SKM-1 treated with dmso at 0.1 percent for 144 hours (cell line): ENCODE measurements at regions not wholly inside any gene's neighbourhood (a gene's known extent, or its start where the extent isn't known, plus 50 kb on each side); places are given as distances from the start of the nearest gene placed in this dataset.

Source experiments
- DNase-seq: peaks from one replicate; lab custom pipeline; 2025; ENCODE audit not compliant: unreplicated experiment; lab: John Stamatoyannopoulos, UW

DNA sequence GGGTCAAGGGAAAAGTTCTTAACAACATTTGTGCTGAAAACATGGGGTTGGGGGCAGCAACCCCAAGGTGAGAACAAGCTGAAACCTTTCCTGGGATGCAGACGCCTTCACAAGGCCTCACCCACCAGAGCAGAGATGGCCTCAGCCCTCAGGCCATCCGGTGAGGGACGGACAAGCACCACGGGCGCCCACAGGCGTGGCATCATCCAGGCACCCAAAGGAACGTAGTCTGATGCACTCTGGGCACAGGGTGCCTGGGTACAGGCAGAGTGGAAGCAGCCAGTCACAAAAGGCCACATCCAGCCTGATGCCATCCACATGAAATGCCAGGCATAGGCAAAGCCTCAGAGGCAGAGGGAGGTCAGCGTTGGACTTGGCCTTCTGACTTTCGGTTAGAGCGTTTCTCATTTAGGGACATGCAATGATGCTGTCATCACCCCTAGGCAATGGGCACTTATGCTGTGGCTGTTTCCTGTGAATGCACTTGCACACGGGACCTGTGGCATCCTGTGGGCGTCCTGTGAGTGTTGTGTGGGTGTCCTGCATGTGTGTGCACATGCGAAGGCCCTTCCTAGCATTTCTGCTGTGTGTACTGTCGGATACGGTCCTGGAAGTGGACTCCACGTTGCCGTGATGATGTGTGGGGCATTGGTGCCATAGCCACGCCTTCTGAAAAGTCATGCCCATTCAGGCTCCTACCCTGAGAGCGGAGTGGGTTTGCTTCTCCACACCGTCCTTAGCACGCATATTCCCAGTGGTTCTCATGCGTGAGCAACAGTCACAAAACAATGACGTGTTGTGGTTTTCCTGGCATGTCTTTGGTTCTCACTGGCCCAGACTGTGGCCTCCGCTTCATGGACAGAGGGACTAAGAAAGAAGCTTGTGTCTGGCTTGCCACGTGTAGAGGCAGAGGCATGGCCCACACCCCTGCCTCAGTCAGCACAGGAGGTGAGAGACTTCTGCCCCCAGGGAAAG is 52.7 kb upstream of the ZNF469 start:
- no peak for DNase-seq

DNA sequence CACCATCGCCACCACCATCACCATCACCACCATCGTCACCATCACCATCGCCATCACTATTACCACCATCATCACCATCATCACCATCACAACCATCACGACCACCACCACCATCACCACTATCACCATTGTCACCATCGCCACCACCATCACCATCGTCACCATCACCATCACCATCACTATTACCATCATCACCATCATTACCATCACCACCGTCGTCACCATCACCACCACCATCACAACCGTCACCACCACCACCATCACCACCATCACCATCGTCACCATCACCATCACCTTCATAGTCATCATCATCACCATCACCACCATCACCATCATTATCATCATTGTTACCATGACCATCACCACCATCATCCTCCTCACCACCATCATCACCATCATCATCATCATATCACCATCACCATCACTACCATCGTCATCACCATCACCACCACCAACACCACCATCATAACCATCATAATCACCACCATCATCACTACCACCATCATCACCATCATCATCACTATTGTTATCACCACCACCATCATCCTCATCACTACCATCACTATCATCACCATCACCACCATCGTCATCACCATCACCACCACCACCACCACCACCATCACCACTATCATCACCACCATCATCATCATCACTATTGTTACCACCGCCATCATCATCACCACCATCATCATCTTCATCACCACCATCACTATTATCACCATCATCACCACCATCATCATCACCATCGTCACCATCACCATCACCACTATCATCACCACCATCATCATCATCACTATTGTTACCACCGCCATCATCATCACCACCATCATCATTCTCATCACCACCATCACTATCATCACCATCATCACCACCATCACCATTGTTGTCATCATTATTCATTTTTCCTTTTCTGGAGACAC is 51.5 kb upstream of the ZNF469 start:
- DNase-seq: no peak

DNA sequence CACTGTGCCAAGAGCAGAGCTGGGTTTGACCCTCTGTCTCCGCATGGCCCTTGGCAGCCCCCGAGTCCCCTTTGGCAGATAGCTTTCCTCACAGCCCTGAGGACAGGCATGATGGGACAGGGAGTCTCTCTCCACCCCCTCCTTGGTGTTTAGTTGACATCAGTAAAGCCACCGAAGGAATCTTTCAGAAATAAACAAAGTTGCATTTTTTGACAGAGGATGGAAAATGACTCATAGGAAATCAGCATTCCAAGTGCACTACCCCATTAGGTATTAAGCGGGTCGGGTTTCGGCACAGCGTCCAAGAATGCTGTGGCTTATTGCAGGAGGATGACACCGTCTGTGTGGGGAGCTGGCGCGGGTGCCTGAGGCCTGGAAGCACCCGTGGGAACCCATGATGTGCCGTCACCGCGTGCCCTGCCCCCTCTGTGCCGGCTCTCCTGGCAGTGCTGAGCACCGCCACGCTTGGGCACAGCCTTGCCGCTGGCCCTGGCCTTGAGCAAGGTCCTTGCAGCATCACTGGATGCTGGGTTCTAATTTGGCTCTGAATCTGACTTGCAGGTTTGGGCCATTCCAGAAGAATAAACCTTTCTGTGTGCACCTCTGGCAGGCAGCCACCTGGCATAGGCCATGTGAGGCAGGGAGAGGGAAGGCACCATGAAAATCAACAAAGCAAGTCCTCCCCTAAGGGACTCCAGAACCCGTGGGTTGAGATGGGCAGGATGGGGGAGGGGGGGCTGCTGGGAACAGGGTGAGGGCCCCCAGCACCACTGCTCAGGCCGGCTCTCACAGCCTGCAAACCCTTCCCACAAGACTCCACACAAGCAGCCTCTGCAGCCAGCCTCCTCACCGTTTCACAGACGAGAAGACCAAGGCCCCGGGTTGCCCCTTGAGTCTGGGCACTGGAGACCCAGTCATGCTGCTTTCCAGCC is 50.5 kb upstream of the ZNF469 start:
- no peak for DNase-seq

DNA sequence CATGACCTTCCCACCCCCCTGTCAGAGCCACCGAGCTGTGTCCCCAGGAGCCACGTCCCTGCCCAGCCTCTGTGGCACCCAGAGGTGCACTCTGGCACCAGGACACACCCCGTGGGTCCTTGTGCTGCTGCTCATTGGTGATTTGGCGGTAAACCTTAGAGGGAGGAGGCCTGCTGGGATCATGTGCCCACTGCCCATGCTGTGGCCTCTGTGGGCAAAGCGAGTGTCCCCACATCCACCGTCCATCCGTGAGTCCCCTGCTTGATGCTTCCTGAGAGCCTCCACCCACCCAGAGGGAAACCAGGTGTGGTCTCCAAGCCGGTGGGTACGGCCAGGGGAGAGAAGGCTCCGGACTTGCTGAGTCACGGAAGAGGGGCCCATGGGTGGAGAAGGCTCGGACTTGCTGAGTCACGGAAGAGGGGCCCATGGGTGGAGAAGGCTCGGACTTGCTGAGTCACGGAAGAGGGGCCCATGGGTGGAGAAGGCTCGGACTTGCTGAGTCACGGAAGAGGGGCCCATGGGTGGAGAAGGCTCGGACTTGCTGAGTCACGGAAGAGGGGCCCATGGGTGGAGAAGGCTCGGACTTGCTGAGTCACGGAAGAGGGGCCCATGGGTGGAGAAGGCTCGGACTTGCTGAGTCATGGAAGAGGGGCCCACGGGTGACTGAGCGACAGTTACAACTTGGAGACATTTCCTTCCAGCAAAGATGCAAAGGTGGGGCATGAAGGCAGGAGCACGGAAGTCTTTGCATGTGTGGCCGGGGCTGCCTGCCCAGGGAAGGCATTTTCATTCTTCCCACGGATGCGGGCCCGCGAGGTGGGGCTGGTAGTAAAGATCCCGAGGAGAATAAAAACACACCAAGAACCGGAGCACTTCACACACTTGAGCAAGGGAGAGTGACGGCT is 49.6 kb upstream of the ZNF469 start:
- DNase-seq: peak; percentile 26
